Neutrophil (primary cell): ENCODE measurements at regions not wholly inside any gene's neighbourhood (a gene's known extent, or its start where the extent isn't known, plus 50 kb on each side); places are given as distances from the start of the nearest gene placed in this dataset.

Source experiments
- H3K27ac ChIP-seq: fragments of 200-600 bp; sonication (generic); 2 replicates; pipeline ENCODE4 v1.5.1; 2016; ENCODE audit warnings: mild to moderate bottlenecking, moderate library complexity
- H3K27me3 ChIP-seq: fragments of 200-600 bp; sonication (generic); 2 replicates; pipeline ENCODE4 v1.6.0; 2016; ENCODE audit warnings: mild to moderate bottlenecking
- H3K36me3 ChIP-seq: fragments of 200-600 bp; sonication (generic); 2 replicates; pipeline ENCODE4 v1.5.1; 2017
- H3K4me1 ChIP-seq, 2 experiments: fragments of 200-600 bp in 1 of 2; sonication (generic) in 1 of 2; 1 replicate in 1 of 2; 2 replicates in 1 of 2; pipeline versions ENCODE4 v1.5.1 to v1.6.1; 2013 to 2016; ENCODE audit warnings: low read depth in 1 of 2, low read length in 1 of 2, mild to moderate bottlenecking in 1 of 2, moderate library complexity in 1 of 2; ENCODE audit not compliant: control insufficient read depth in 1 of 2, insufficient read depth in 1 of 2
- H3K4me3 ChIP-seq, 2 experiments: fragments of 200-600 bp in 1 of 2; sonication (generic) in 1 of 2; 1 replicate in 1 of 2; 2 replicates in 1 of 2; pipeline ENCODE4 v1.5.1; 2013 to 2016; ENCODE audit warnings: low read depth in 1 of 2, low read length in 1 of 2, mild to moderate bottlenecking in 1 of 2, moderate library complexity in 1 of 2
- H3K9me3 ChIP-seq: fragments of 200-600 bp; sonication (generic); 2 replicates; pipeline ENCODE4 v1.5.1; 2016
- CTCF ChIP-seq: fragments of 200-600 bp; sonication (generic); IDR thresholded peaks from 2 replicates; pipeline ENCODE4 v1.5.1; 2016; ENCODE audit warnings: antibody characterized with exemption

DNA sequence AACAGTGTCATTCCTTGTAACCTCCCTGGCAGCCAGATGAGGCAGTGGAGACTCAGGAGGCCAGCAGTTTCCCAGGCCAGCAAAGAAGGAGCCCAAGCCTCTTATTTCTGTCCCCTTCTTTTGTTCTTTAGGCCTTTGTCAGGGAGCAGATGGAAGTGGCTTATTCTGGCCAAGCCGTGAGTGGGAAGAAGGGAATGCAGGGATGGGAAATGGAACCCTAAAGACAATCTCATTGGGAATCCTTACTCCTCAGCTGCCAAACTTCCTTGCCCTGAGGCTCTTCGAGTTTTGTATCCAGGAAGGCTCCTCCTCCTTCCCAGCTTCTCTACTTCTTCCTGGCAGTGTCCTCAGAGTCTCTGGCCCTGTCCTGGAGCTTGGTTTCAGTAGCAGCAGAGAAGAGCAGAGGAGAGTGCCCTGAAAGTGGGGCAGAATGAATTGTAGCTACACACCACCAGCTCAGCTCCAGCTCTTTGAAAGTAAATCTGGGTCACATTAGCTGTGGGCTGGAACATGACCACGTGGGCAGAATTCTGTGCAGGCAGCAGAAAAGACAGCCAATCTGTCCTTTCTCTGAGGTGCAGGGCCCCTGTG is 63.9 kb downstream of the NDUFS5 start:
- Histone ChIP-seq H3K9me3 (no peaks in the 10 kb centered on the region), H3K4me1 (no peaks in the 10 kb centered on the region), H3K27me3 (peaks cover 24% of the 10 kb centered on the region), H3K4me3 (no peak overlapping the region), H3K36me3 (no peaks in the 10 kb centered on the region), H3K27ac (no peak overlapping the region)
- no peak for TF ChIP-seq CTCF

- Histone ChIP-seq H3K27me3 (peaks cover 16% of the 10 kb centered on the region), H3K9me3 (no peaks in the 10 kb centered on the region), H3K4me3 (no peak overlapping the region), H3K27ac (no peak overlapping the region), H3K4me1 (no peaks in the 10 kb centered on the region), H3K36me3 (no peaks in the 10 kb centered on the region)
- TF ChIP-seq CTCF = no peak
Measured at GRCh38 chr1:39090757-39091380, 64.7 kb downstream of the NDUFS5 start.

DNA sequence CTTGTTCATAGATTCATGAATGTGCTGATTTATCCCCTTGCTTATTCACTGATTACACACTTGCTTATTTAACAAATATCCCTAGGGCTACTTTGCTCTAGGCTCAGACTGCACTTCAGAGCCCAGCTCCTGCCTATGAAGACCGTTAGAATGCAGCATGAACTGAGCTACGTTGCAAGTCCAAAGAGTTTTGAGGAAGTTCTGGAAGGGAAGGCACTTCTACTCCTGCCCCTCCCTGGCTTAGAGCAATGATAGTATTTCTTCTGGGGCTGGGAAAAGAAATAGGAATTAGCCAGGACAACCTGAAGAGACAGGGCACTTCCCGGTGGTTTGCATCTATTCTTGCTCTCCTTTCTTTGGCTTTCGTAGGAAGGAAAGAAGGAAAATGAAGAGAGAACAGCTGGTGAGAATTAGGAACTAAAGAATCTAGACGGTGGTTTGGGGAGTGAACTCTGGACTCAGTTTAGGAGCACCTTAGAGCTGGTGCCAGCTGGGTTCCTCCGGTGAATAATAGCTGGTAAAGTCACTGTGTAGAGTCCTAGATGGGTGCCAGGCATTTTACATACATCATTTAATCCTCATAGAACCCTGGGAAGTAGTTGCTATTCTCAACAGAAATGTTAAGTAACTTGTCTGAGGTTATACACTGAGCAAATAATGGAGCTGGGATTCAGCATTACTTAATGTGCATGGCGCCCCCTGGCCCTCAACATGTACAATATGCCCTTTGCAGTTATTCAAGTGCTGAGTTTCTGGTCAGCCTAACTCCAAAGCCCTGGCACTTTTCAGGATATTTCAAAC is 65.9 kb downstream of the NDUFS5 start:
- H3K4me3 ChIP-seq = no peak overlapping the region
- H3K9me3 ChIP-seq = no peaks in the 10 kb centered on the region
- H3K27ac ChIP-seq = no peak overlapping the region
- H3K27me3 ChIP-seq = peaks cover 5% of the 10 kb centered on the region
- TF ChIP-seq CTCF = no peak
- no peaks in the 10 kb centered on the region for H3K4me1 ChIP-seq
- no peaks in the 10 kb centered on the region for H3K36me3 ChIP-seq

DNA sequence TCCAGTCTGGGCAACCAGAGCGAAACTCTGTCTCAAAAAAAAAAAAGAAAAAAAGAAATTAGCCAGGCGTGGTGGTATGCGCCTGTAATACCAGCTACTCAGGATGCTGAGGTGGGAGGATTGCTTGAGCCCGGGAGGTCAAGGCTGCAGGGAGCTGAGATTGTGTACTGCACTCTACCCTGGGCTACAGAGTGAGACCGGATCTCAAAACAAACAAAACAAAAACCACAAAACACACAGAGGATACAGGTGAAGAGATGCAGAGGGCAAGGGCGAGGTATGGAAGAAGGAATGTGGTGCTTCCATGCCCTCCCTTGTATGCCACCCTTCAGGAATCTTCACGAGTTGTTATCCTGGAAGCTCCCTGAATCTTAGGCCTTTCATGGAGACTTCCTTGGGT is 68.5 kb downstream of the NDUFS5 start:
- H3K27ac ChIP-seq = no peak overlapping the region
- H3K4me3 ChIP-seq = no peak overlapping the region
- H3K4me1 ChIP-seq = no peaks in the 10 kb centered on the region
- TF ChIP-seq CTCF = no peak
- no peaks in the 10 kb centered on the region for H3K27me3 ChIP-seq
- H3K9me3 ChIP-seq = no peaks in the 10 kb centered on the region
- H3K36me3 ChIP-seq = no peaks in the 10 kb centered on the region

- Histone ChIP-seq H3K9me3 (no peaks in the 10 kb centered on the region), H3K4me1 (peaks cover 16 to 17% of the 10 kb centered on the region in 2 experiments), H3K4me3 (no peak overlapping the region), H3K36me3 (no peaks in the 10 kb centered on the region), H3K27me3 (peaks cover 15% of the 10 kb centered on the region), H3K27ac (no peak overlapping the region)
- no peak for TF ChIP-seq CTCF
Measured at GRCh38 chr1:39098546-39099250, 72.5 kb downstream of the NDUFS5 start.
